Liver (tissue), 3 donors: ENCODE measurements at regions not wholly inside any gene's neighbourhood (a gene's known extent, or its start where the extent isn't known, plus 50 kb on each side); places are given as distances from the start of the nearest gene placed in this dataset.

Experiments used
- FOXA1 ChIP-seq: IDR thresholded peaks from 2 replicates; pipeline ENCODE4 v1.6.1; 2016; ENCODE audit warnings: antibody characterized with exemption
- GABPA ChIP-seq, 2 donors: IDR thresholded peaks in 1 of 2; conservative IDR thresholded peaks in 1 of 2; 2 replicates each; pipeline ENCODE4 v1.6.1; 2016; ENCODE audit warnings: antibody characterized with exemption in 2 of 2, mild to moderate bottlenecking in 1 of 2, moderate library complexity in 1 of 2
- HNF4A ChIP-seq, 2 donors: conservative IDR thresholded peaks; 2 replicates each; pipeline ENCODE4 v1.6.1; 2016; ENCODE audit warnings: antibody characterized with exemption in 2 of 2, mild to moderate bottlenecking in 2 of 2
- JUND ChIP-seq, 2 donors: IDR thresholded peaks; 2 replicates each; pipeline ENCODE4 v1.6.1; 2016; ENCODE audit warnings: antibody characterized with exemption in 2 of 2
- RAD21 ChIP-seq, 2 donors: IDR thresholded peaks; 2 replicates each; pipeline ENCODE4 v1.6.1; 2016; ENCODE audit warnings: antibody characterized with exemption in 2 of 2, mild to moderate bottlenecking in 2 of 2
- SP1 ChIP-seq: IDR thresholded peaks from 2 replicates; pipeline ENCODE4 v1.6.1; 2018; ENCODE audit warnings: antibody characterized with exemption, mild to moderate bottlenecking
- TAF1 ChIP-seq: conservative IDR thresholded peaks from 2 replicates; pipeline ENCODE4 v1.6.1; 2016; ENCODE audit warnings: antibody characterized with exemption, mild to moderate bottlenecking
- YY1 ChIP-seq: IDR thresholded peaks from 2 replicates; pipeline ENCODE4 v1.6.1; 2016; ENCODE audit warnings: antibody characterized with exemption, mild to moderate bottlenecking
- ZBTB33 ChIP-seq: IDR thresholded peaks from 2 replicates; pipeline ENCODE4 v1.6.1; 2016; ENCODE audit warnings: antibody characterized with exemption
- TF ChIP-seq, protein P1 (sequence below): fragments of 150-350 bp; IDR thresholded peaks from 2 replicates; pipeline ENCODE4 v1.5.1; 2017; ENCODE audit warnings: improper control_type of control experiment, low read depth, low read length; ENCODE audit not compliant: missing input control
- TF ChIP-seq, protein P2 (sequence below): IDR thresholded peaks from 2 replicates; pipeline ENCODE4 v1.6.1; 2016; ENCODE audit warnings: antibody characterized with exemption
- TF ChIP-seq, protein P3 (sequence below): IDR thresholded peaks from 2 replicates; pipeline ENCODE4 v1.6.1; 2016; ENCODE audit warnings: antibody characterized with exemption, mild to moderate bottlenecking
- donor health status: healthy.
- donor health status: healthy.

DNA sequence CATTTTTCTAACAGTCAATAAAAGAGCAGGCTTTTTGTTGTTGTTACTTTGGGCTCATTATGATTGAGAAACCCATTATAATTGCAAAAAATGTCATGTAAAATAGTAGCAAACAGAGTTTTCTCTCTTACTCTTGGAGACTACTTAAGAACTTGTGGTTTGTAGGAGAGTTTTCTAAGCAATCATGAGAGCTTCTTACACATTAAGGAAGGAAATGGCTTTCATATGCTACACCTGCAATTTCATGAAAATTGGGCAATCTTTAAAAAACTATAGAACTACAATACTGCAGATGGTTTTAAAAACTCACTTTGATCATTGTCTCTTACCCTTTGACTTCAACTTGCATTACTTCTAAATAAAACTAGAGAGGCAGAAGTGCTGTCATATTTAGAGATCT, 701.8 kb downstream of the ZPLD1 start:
- TF ChIP-seq SP1 (no peak), HNF4A (conservative IDR thresholded peaks at IDR 0.05) (no peak), RAD21 (IDR thresholded peaks at IDR 0.05) (no peak), JUND (IDR thresholded peaks at IDR 0.05) (no peak), FOXA1 (no peak), TAF1 (no peak), YY1 (no peak), GABPA (IDR thresholded peaks at IDR 0.05 in 1 of 2, conservative IDR thresholded peaks at IDR 0.05 in 1 of 2) (no peak), ZBTB33 (no peak)
- TF ChIP-seq, protein P1, sequence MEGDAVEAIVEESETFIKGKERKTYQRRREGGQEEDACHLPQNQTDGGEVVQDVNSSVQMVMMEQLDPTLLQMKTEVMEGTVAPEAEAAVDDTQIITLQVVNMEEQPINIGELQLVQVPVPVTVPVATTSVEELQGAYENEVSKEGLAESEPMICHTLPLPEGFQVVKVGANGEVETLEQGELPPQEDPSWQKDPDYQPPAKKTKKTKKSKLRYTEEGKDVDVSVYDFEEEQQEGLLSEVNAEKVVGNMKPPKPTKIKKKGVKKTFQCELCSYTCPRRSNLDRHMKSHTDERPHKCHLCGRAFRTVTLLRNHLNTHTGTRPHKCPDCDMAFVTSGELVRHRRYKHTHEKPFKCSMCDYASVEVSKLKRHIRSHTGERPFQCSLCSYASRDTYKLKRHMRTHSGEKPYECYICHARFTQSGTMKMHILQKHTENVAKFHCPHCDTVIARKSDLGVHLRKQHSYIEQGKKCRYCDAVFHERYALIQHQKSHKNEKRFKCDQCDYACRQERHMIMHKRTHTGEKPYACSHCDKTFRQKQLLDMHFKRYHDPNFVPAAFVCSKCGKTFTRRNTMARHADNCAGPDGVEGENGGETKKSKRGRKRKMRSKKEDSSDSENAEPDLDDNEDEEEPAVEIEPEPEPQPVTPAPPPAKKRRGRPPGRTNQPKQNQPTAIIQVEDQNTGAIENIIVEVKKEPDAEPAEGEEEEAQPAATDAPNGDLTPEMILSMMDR, result no peak
- TF ChIP-seq, protein P2, sequence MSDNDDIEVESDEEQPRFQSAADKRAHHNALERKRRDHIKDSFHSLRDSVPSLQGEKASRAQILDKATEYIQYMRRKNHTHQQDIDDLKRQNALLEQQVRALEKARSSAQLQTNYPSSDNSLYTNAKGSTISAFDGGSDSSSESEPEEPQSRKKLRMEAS, result no peak
- TF ChIP-seq, protein P3, sequence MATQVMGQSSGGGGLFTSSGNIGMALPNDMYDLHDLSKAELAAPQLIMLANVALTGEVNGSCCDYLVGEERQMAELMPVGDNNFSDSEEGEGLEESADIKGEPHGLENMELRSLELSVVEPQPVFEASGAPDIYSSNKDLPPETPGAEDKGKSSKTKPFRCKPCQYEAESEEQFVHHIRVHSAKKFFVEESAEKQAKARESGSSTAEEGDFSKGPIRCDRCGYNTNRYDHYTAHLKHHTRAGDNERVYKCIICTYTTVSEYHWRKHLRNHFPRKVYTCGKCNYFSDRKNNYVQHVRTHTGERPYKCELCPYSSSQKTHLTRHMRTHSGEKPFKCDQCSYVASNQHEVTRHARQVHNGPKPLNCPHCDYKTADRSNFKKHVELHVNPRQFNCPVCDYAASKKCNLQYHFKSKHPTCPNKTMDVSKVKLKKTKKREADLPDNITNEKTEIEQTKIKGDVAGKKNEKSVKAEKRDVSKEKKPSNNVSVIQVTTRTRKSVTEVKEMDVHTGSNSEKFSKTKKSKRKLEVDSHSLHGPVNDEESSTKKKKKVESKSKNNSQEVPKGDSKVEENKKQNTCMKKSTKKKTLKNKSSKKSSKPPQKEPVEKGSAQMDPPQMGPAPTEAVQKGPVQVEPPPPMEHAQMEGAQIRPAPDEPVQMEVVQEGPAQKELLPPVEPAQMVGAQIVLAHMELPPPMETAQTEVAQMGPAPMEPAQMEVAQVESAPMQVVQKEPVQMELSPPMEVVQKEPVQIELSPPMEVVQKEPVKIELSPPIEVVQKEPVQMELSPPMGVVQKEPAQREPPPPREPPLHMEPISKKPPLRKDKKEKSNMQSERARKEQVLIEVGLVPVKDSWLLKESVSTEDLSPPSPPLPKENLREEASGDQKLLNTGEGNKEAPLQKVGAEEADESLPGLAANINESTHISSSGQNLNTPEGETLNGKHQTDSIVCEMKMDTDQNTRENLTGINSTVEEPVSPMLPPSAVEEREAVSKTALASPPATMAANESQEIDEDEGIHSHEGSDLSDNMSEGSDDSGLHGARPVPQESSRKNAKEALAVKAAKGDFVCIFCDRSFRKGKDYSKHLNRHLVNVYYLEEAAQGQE, result no peak
